Prostate gland (tissue), 2 donors: ENCODE measurements at regions not wholly inside any gene's neighbourhood (a gene's known extent, or its start where the extent isn't known, plus 50 kb on each side); places are given as distances from the start of the nearest gene placed in this dataset.

ENCODE experiments used
- POLR2A ChIP-seq: fragments of 450-650 bp; IDR thresholded peaks from one replicate; pipeline ENCODE4 v1.6.1; 2016; ENCODE audit warnings: antibody characterized with exemption, mild to moderate bottlenecking
- POLR2AphosphoS5 ChIP-seq: sonication (generic); formaldehyde crosslinking; IDR thresholded peaks from one replicate; pipeline ENCODE4 v1.6.1; 2017; ENCODE audit warnings: antibody characterized with exemption
- TF ChIP-seq, protein P1 (sequence below), 4 experiments: fragments of 200-600 bp in 2 of 4; fragments of 450-650 bp in 2 of 4; sonication (generic) in 2 of 4; IDR thresholded peaks; 1 replicate in 3 of 4; 2 replicates in 1 of 4; pipeline ENCODE4 v1.5.1; 2016 to 2019; ENCODE audit warnings: antibody characterized with exemption in 4 of 4, mild to moderate bottlenecking in 2 of 4, moderate library complexity in 2 of 4

DNA sequence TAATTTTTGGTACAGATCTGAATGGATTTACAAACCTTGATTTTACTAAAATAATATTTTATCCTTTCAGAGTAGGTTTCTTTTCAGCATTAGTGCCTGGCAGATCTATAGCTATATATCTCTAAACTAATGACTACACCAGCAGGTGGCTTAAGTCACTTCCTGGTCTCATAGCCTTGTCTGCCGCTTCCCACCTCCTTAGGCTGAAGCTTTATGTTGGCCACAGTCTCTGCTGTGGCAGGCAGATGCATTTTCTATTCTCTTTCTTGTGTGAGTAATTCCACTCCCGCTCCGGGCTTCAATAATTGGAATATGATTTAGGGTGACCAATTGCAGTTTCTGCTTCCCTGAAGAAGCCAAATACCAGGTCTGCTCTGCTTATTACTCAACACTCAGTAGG lies 226.8 kb upstream of the HS3ST5 start:
- TF ChIP-seq, protein P1, sequence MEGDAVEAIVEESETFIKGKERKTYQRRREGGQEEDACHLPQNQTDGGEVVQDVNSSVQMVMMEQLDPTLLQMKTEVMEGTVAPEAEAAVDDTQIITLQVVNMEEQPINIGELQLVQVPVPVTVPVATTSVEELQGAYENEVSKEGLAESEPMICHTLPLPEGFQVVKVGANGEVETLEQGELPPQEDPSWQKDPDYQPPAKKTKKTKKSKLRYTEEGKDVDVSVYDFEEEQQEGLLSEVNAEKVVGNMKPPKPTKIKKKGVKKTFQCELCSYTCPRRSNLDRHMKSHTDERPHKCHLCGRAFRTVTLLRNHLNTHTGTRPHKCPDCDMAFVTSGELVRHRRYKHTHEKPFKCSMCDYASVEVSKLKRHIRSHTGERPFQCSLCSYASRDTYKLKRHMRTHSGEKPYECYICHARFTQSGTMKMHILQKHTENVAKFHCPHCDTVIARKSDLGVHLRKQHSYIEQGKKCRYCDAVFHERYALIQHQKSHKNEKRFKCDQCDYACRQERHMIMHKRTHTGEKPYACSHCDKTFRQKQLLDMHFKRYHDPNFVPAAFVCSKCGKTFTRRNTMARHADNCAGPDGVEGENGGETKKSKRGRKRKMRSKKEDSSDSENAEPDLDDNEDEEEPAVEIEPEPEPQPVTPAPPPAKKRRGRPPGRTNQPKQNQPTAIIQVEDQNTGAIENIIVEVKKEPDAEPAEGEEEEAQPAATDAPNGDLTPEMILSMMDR (IDR thresholded peaks at IDR 0.05): no peak
- TF ChIP-seq POLR2A (no peak), POLR2AphosphoS5 (no peak)
